ENCODE measurements at regions not wholly inside any gene's neighbourhood (a gene's known extent, or its start where the extent isn't known, plus 50 kb on each side); places are given as distances from the start of the nearest gene placed in this dataset.

DNA sequence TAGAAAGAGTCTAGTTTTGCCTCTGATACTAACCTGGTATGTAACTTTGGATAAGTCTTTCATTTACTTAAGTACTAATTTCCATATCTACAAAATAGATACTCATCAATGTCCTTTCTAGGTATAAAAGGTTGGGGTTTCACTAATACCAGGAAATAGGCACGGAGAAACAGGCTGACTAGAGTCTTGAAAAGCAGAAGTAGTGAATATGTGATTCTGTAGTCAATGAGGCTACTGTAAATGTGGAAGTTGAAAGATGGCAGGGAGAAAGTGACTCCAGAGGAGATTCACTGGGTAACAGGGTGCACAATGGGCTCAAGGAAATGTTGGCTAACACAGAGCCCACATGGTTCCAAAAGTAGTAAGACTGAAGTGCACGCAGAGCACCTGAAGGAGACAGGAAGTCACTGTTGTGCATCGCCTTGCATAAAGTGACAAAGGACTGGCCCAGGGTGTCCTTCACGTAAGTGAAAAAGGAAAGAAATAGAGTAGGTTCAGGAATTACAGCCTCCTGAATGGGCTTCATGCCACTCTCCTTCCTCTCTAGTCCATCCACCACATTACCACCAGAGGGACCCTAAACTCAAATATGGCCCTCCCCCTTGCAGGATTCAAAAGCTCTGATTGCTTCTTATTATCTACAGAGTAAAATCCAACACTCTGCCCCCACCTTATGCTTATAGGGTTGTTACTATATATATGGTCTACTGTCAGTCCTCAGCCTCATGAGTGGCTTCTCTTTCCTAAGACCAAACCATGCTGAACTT, 288.0 kb upstream of the SMARCA2 start:
- H3K4me1 ChIP-seq = no peaks in the 10 kb centered on the region
- TF ChIP-seq, protein P1, sequence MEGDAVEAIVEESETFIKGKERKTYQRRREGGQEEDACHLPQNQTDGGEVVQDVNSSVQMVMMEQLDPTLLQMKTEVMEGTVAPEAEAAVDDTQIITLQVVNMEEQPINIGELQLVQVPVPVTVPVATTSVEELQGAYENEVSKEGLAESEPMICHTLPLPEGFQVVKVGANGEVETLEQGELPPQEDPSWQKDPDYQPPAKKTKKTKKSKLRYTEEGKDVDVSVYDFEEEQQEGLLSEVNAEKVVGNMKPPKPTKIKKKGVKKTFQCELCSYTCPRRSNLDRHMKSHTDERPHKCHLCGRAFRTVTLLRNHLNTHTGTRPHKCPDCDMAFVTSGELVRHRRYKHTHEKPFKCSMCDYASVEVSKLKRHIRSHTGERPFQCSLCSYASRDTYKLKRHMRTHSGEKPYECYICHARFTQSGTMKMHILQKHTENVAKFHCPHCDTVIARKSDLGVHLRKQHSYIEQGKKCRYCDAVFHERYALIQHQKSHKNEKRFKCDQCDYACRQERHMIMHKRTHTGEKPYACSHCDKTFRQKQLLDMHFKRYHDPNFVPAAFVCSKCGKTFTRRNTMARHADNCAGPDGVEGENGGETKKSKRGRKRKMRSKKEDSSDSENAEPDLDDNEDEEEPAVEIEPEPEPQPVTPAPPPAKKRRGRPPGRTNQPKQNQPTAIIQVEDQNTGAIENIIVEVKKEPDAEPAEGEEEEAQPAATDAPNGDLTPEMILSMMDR (IDR thresholded peaks at IDR 0.05) = no peak
- no peaks in the 10 kb centered on the region for H3K36me3 ChIP-seq
- DNase-seq = no peak
- no peak overlapping the region for H3K4me3 ChIP-seq
- no peaks in the 10 kb centered on the region for H3K9me3 ChIP-seq
- H3K27ac ChIP-seq = no peak overlapping the region
- intact Hi-C loops (cut with DNase I) = no loop called here
- H3K27me3 ChIP-seq = no peaks in the 10 kb centered on the region
- no peak overlapping the region for H3K9ac ChIP-seq (ENCODE audit: low read depth in 2 of 2, low read length in 2 of 2)

DNA sequence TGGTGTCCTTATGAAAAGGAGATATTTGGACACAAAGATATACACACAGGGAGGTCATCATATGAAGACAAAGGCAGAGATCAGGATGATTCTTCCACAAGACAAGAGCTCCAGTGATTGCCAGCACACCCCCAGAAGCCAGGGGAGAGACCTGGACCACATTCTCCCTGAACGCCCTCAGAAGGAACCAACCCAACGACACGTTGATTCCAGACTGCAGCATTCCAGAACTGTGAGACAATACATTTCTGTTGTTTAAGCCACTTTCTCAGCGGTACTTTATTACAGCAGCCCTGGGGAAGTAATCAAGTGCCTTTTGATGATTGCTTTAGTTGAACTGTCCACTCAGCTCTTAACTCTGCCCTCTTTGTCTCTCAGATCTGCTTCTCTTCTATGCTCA, 285.5 kb upstream of the SMARCA2 start:
- Histone ChIP-seq H3K27ac (no peak overlapping the region), H3K4me3 (no peak overlapping the region), H3K4me1 (no peaks in the 10 kb centered on the region), H3K27me3 (no peaks in the 10 kb centered on the region), H3K36me3 (no peaks in the 10 kb centered on the region), H3K9me3 (no peaks in the 10 kb centered on the region), H3K9ac (ENCODE audit: low read depth in 2 of 2, low read length in 2 of 2) (no peak overlapping the region)
- TF ChIP-seq, protein P1 (IDR thresholded peaks at IDR 0.05) = no peak
- intact Hi-C loops (cut with DNase I) = no loop called here
- DNase-seq = no peak

DNA sequence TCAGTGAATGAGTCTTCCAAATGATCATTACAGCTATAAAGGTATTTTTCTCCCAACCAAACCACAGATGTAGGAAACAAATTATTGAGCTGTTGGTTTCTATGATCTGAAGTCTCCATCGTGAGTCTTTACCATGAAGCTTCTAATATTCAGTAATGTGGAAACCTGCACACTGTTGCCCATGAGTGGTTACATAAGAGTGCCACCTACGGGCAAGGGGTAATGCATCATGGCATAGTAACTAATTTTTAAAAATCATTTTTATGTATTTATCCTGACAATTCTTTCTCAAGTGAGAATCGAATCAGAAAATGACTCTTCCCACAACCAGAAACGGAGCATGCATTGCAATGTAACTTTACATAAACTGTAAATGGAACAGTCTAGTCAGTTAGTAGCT, 282.5 kb upstream of the SMARCA2 start:
- Histone ChIP-seq H3K4me3 (no peak overlapping the region), H3K9me3 (no peaks in the 10 kb centered on the region), H3K36me3 (no peaks in the 10 kb centered on the region), H3K9ac (ENCODE audit: low read depth in 2 of 2, low read length in 2 of 2) (no peak overlapping the region), H3K27me3 (no peaks in the 10 kb centered on the region), H3K4me1 (no peaks in the 10 kb centered on the region), H3K27ac (no peak overlapping the region)
- intact Hi-C loops (cut with DNase I) = no loop called here
- TF ChIP-seq, protein P1 (IDR thresholded peaks at IDR 0.05) = no peak
- DNase-seq = no peak

DNA sequence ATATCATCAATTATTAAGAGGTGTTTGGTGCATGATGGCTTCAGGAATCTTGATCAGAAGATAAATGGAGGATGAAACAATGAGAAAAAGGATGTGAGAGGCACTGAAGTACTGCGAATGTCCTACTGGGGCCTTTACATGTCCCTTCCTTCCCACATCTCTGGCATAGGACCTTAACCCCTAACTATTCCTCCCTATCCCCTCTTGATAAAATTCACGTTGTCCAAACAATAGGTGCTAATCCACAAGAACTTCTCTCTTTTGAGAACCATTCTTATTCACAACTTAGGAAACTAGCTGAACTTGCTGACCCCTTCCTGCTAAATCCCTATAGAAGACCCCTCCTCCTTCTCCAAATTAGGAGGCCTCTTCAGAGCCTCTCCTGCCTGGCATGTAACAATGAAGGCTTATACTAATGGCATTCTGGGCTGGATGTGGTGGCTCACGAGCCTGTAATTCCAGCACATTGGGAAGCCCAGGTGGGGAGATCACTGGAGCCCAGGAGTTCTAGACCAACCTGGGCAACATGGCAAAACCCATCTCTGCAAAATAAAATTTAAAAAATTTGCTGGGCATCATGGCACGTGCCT, 276.5 kb upstream of the SMARCA2 start:
- Histone ChIP-seq H3K4me3 (no peak overlapping the region), H3K36me3 (no peaks in the 10 kb centered on the region), H3K27me3 (no peaks in the 10 kb centered on the region), H3K9ac (ENCODE audit: low read depth in 2 of 2, low read length in 2 of 2) (no peak overlapping the region), H3K9me3 (no peaks in the 10 kb centered on the region), H3K4me1 (no peaks in the 10 kb centered on the region), H3K27ac (no peak overlapping the region)
- intact Hi-C loops (cut with DNase I) = no loop called here
- TF ChIP-seq, protein P1 (IDR thresholded peaks at IDR 0.05) = no peak
- no peak for DNase-seq

DNA sequence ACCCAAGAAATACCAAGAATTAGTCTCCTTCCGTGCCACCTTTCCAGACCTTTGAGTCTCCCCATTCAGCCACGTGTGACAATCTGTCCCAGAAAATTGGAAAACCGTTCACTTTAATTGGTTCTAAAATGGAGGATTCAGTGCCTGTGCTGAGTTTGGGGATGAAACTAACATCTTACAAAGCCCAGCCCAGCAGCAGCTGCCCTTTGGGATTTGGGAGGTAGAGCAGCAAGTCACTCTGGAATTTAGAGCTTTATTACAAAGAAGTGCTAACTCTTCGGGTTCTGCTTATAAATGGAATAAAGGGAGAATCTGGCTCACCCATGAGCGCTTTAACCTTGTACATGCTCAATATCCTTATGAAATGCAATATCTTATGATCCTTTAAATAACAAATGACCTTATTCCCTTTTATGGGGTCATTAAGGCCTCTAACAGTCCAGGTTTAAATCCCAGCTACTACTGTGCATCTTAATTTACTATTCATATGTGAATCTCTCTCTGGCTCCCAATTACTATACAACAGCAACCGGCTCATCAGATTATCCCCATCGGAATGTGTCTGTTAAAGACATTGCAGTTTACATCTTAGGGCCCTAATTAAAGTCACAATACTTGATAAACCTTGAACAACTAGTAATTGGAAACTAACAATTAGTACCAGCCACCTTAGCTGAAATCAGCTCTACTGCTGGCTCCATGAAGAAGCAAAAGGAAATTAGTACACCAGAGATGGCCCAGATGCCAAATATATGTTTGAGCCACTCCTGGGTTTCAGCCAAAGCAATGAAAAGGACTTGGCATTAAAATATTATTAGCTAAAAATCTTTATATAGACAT, 271.8 kb upstream of the SMARCA2 start:
- Histone ChIP-seq H3K9me3 (no peaks in the 10 kb centered on the region), H3K9ac (ENCODE audit: low read depth in 2 of 2, low read length in 2 of 2) (no peak overlapping the region), H3K27me3 (no peaks in the 10 kb centered on the region), H3K27ac (no peak overlapping the region), H3K4me3 (no peak overlapping the region), H3K4me1 (no peaks in the 10 kb centered on the region), H3K36me3 (no peaks in the 10 kb centered on the region)
- no peak for DNase-seq
- intact Hi-C loops (cut with DNase I) = no loop called here
- TF ChIP-seq, protein P1 (IDR thresholded peaks at IDR 0.05) = no peak

All from colonic mucosa (tissue), 4 donors.